ENCODE measurements at regions not wholly inside any gene's neighbourhood (a gene's known extent, or its start where the extent isn't known, plus 50 kb on each side); places are given as distances from the start of the nearest gene placed in this dataset.
"Not testable (repeated sequence)": the region's sequence is repeated elsewhere in the genome, so short reads cannot be mapped to it uniquely, and the experiment has no call there.

GRCh38 chr2:113372258-113372834 is 65.1 kb upstream of the ZNG1B start:
- not testable (repeated sequence) for TF ChIP-seq CTCF, POLR2A (IDR thresholded peaks at IDR 0.05)
